HG03575 (cell line): ENCODE measurements at regions not wholly inside any gene's neighbourhood (a gene's known extent, or its start where the extent isn't known, plus 50 kb on each side); places are given as distances from the start of the nearest gene placed in this dataset.

ENCODE experiments used
- ATAC-seq: cut with Tn5 transposase; IDR thresholded peaks from one replicate; pipeline ENCODE4 v1.9.1; 2021; ENCODE audit not compliant: unreplicated experiment, insufficient number of reproducible peaks, low FRiP score; ENCODE audit errors: extremely low read depth

GRCh38 chr6:153216789-153217188 is 85.7 kb upstream of the RGS17 start:
- no peak for ATAC-seq

GRCh38 chr6:153215242-153215641 is 84.2 kb upstream of the RGS17 start:
- ATAC-seq: no peak

- ATAC-seq: no peak
Measured at GRCh38 chr6:153214436-153214835, 83.4 kb upstream of the RGS17 start.

GRCh38 chr6:153210083-153210482 is 79.0 kb upstream of the RGS17 start:
- ATAC-seq: peak; percentile 95

- no peak for ATAC-seq
Measured at GRCh38 chr6:153208706-153209105, 77.6 kb upstream of the RGS17 start.

GRCh38 chr6:153207617-153208016 is 76.5 kb upstream of the RGS17 start:
- ATAC-seq: no peak

GRCh38 chr6:153207006-153207405 is 75.9 kb upstream of the RGS17 start:
- no peak for ATAC-seq

GRCh38 chr6:153192943-153193885 is 62.1 kb upstream of the RGS17 start:
- no peak for ATAC-seq

- no peak for ATAC-seq
Measured at GRCh38 chr6:153183925-153184324, 52.8 kb upstream of the RGS17 start.
